ENCODE measurements at regions not wholly inside any gene's neighbourhood (a gene's known extent, or its start where the extent isn't known, plus 50 kb on each side); places are given as distances from the start of the nearest gene placed in this dataset.
A peak's percentile ranks its signal among the peaks of the same experiment; 100 is the strongest.

GRCh38 chr3:459311-459670, 262.7 kb downstream of the CHL1 start:
- no peak for DNase-seq

GRCh38 chr3:461006-461405, 264.4 kb downstream of the CHL1 start:
- no peak for DNase-seq

GRCh38 chr3:462851-463250, 266.3 kb downstream of the CHL1 start:
- no peak for DNase-seq

- DNase-seq: no peak
Measured at GRCh38 chr3:463252-464192, 267.0 kb downstream of the CHL1 start.

GRCh38 chr3:464255-464654, 267.7 kb downstream of the CHL1 start:
- no peak for DNase-seq

GRCh38 chr3:468172-468571, 271.6 kb downstream of the CHL1 start:
- DNase-seq: peak; percentile 22

- DNase-seq: no peak
Measured at GRCh38 chr3:473033-473800, 276.7 kb downstream of the CHL1 start.

GRCh38 chr3:474828-475227, 278.3 kb downstream of the CHL1 start:
- DNase-seq: peak; percentile 7

GRCh38 chr3:480070-480469, 283.5 kb downstream of the CHL1 start:
- DNase-seq: no peak

- no peak for DNase-seq
Measured at GRCh38 chr3:481111-481510, 284.5 kb downstream of the CHL1 start.

GRCh38 chr3:481680-482079, 285.1 kb downstream of the CHL1 start:
- DNase-seq: peak; percentile 8

GRCh38 chr3:482479-482878, 285.9 kb downstream of the CHL1 start:
- no peak for DNase-seq

GRCh38 chr3:484341-484740, 287.8 kb downstream of the CHL1 start:
- no peak for DNase-seq

- DNase-seq: no peak
Measured at GRCh38 chr3:487614-488013, 291.1 kb downstream of the CHL1 start.

- no peak for DNase-seq
Measured at GRCh38 chr3:492586-493316, 296.2 kb downstream of the CHL1 start.

GRCh38 chr3:494190-494589, 297.6 kb downstream of the CHL1 start:
- no peak for DNase-seq

GRCh38 chr3:498487-498886, 301.9 kb downstream of the CHL1 start:
- DNase-seq: no peak

GRCh38 chr3:499001-499761, 302.6 kb downstream of the CHL1 start:
- DNase-seq: no peak

GRCh38 chr3:502486-502885, 305.9 kb downstream of the CHL1 start:
- DNase-seq: no peak

GRCh38 chr3:513301-513700, 316.7 kb downstream of the CHL1 start:
- no peak for DNase-seq

- DNase-seq: no peak
Measured at GRCh38 chr3:514192-514591, 317.6 kb downstream of the CHL1 start.

- no peak for DNase-seq
Measured at GRCh38 chr3:519026-519425, 322.5 kb downstream of the CHL1 start.

- DNase-seq: no peak
Measured at GRCh38 chr3:522888-523287, 326.3 kb downstream of the CHL1 start.
